D721Med (cell line): ENCODE measurements at regions not wholly inside any gene's neighbourhood (a gene's known extent, or its start where the extent isn't known, plus 50 kb on each side); places are given as distances from the start of the nearest gene placed in this dataset.

Experiments used
- DNase-seq: peaks from one replicate; pipeline ENCODE4 v3.0.0; 2011; ENCODE audit warnings: low spot score; ENCODE audit not compliant: insufficient read length
- FAIRE-seq: peaks from 2 replicates; lab custom pipeline; 2011; peaks lifted over from hg19 to GRCh38; lab: Jason Lieb, UNC
- CTCF ChIP-seq: IDR thresholded peaks from 2 replicates; pipeline ENCODE4 v1.5.1; 2012; ENCODE audit warnings: mild to moderate bottlenecking, control low read depth; ENCODE audit not compliant: insufficient read depth; ENCODE audit errors: missing control alignments

GRCh38 chr6:151753581-151753980 is 53.9 kb upstream of the ESR1 start:
- TF ChIP-seq CTCF, result no peak
- FAIRE-seq (no peak), DNase-seq (no peak)

GRCh38 chr6:151757506-151757955 is 50.0 kb upstream of the ESR1 start:
- DNase-seq, result no peak
- FAIRE-seq, result no peak
- no peak for TF ChIP-seq CTCF
